ENCODE measurements at regions not wholly inside any gene's neighbourhood (a gene's known extent, or its start where the extent isn't known, plus 50 kb on each side); places are given as distances from the start of the nearest gene placed in this dataset.
"Not testable (repeated sequence)": the region's sequence is repeated elsewhere in the genome, so short reads cannot be mapped to it uniquely, and the experiment has no call there.

- DNase-seq (ENCODE audit: low read depth, low spot score): no peak
These were observed 147.7 kb downstream of the CD47 start for GRCh38 chr3:107942951-107943749.

- no peak for DNase-seq (ENCODE audit: low read depth, low spot score)
These were observed 148.6 kb downstream of the CD47 start for GRCh38 chr3:107942244-107942643.

GRCh38 chr3:107939691-107940442 lies 151.0 kb downstream of the CD47 start:
- no peak for DNase-seq (ENCODE audit: low read depth, low spot score)

GRCh38 chr3:107938143-107938542 lies 152.7 kb downstream of the CD47 start:
- no peak for DNase-seq (ENCODE audit: low read depth, low spot score)

- no peak for DNase-seq (ENCODE audit: low read depth, low spot score)
These were observed 156.0 kb downstream of the CD47 start for GRCh38 chr3:107934808-107935207.

GRCh38 chr3:107933450-107933849 lies 157.4 kb downstream of the CD47 start:
- no peak for DNase-seq (ENCODE audit: low read depth, low spot score)

GRCh38 chr3:107931326-107931725 lies 159.5 kb downstream of the CD47 start:
- DNase-seq (ENCODE audit: low read depth, low spot score): no peak

- no peak for DNase-seq (ENCODE audit: low read depth, low spot score)
These were observed 161.7 kb downstream of the CD47 start for GRCh38 chr3:107929088-107929487.

- no peak for DNase-seq (ENCODE audit: low read depth, low spot score)
These were observed 162.8 kb downstream of the CD47 start for GRCh38 chr3:107928084-107928445.

- peak; percentile 48 for DNase-seq (ENCODE audit: low read depth, low spot score)
These were observed 163.3 kb downstream of the CD47 start for GRCh38 chr3:107927361-107928083.

GRCh38 chr3:107925851-107926250 lies 165.0 kb downstream of the CD47 start:
- no peak for DNase-seq (ENCODE audit: low read depth, low spot score)

GRCh38 chr3:107921038-107921437 lies 169.8 kb downstream of the CD47 start:
- no peak for DNase-seq (ENCODE audit: low read depth, low spot score)

GRCh38 chr3:107920538-107920937 lies 170.3 kb downstream of the CD47 start:
- DNase-seq (ENCODE audit: low read depth, low spot score): no peak

GRCh38 chr3:107919239-107919638 lies 171.6 kb downstream of the CD47 start:
- no peak for DNase-seq (ENCODE audit: low read depth, low spot score)

- no peak for DNase-seq (ENCODE audit: low read depth, low spot score)
These were observed 174.7 kb downstream of the CD47 start for GRCh38 chr3:107916171-107916570.

- DNase-seq (ENCODE audit: low read depth, low spot score): no peak
These were observed 175.1 kb downstream of the CD47 start for GRCh38 chr3:107915706-107916105.

GRCh38 chr3:107913701-107914100 lies 177.1 kb downstream of the CD47 start:
- DNase-seq (ENCODE audit: low read depth, low spot score): no peak

- no peak for DNase-seq (ENCODE audit: low read depth, low spot score)
These were observed 179.4 kb downstream of the CD47 start for GRCh38 chr3:107911337-107912000.

- DNase-seq (ENCODE audit: low read depth, low spot score): no peak
These were observed 180.0 kb downstream of the CD47 start for GRCh38 chr3:107910713-107911259.

- not testable (repeated sequence) for DNase-seq (ENCODE audit: low read depth, low spot score)
These were observed 181.2 kb downstream of the CD47 start for GRCh38 chr3:107909583-107909982.

- no peak for DNase-seq (ENCODE audit: low read depth, low spot score)
These were observed 182.8 kb downstream of the CD47 start for GRCh38 chr3:107907996-107908395.

All from activated naive CD8-positive, alpha-beta T cell treated with anti-CD3 and anti-CD28 coated beads, Interleukin-2, amount 50 U/mL, for 16 hours (primary cell).